B cell (primary cell): ENCODE measurements at regions not wholly inside any gene's neighbourhood (a gene's known extent, or its start where the extent isn't known, plus 50 kb on each side); places are given as distances from the start of the nearest gene placed in this dataset.

Experiments
- CTCF ChIP-seq: fragments of 200-600 bp; IDR thresholded peaks from one replicate; pipeline ENCODE4 v1.8.0; 2022; ENCODE audit warnings: antibody characterized with exemption, mild to moderate bottlenecking
- EZH2 ChIP-seq: IDR thresholded peaks from 2 replicates; pipeline ENCODE4 v1.6.1; 2012; ENCODE audit warnings: borderline replicate concordance, low read depth, mild to moderate bottlenecking, moderate library complexity, low read length; ENCODE audit not compliant: insufficient read depth, poor library complexity, severe bottlenecking

DNA sequence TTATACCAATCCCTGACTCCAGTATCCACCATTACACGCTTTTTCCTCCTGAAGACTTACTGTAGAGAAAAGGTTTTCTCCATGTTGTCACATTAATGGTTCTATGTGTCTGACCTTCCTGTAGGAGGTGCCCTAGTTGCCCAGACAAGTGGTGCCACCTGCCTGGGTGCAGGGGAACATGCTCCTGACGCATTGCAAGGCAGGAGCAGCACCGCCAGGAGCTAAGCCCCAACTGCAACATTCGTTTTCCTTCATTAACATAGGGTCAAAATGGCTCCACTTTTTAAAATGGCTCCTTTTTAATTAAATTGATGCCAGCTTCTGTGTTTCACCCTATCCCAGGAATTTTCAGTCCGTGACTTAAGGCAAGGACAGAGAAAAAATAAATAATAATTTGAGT lies 220.1 kb upstream of the SAMSN1 start:
- TF ChIP-seq CTCF = no peak
- TF ChIP-seq EZH2 = no peak
